ENCODE measurements at regions not wholly inside any gene's neighbourhood (a gene's known extent, or its start where the extent isn't known, plus 50 kb on each side); places are given as distances from the start of the nearest gene placed in this dataset.

DNA sequence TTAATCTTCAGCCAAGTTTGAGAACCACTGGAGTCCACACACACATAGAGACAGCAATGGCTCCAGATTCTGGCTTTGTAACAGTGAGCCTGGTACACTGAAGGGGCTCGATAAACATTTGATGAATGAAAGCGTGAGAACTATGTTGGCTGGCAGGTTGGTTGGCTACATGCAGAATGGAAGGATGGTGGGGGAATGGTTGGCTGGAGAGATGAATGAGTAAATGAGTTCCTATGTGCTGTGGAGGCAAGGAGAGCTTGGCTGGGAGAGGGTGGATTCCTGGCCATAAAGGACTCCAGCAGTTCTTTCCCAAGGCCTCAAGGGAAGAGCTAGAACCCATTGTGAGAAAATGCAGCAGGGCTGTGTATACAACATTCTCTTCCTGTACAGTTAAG lies 168.0 kb upstream of the NECTIN1 start:
- Histone ChIP-seq H3K27me3 (replicated peaks; ENCODE audit: insufficient read depth) (no peaks in the 10 kb centered on the region), H3K27ac (peak overlapping the region in 1 of 2 donors; percentile 70), H3K4me1 (ENCODE audit: control insufficient read depth in 1 of 2, low read depth in 2 of 2) (peaks cover 6 to 11% of the 10 kb centered on the region in 2 donors), H3K36me3 (no peaks in the 10 kb centered on the region), H3K9me3 (no peaks in the 10 kb centered on the region), H3K4me3 (no peak overlapping the region)
- TF ChIP-seq, protein P1, sequence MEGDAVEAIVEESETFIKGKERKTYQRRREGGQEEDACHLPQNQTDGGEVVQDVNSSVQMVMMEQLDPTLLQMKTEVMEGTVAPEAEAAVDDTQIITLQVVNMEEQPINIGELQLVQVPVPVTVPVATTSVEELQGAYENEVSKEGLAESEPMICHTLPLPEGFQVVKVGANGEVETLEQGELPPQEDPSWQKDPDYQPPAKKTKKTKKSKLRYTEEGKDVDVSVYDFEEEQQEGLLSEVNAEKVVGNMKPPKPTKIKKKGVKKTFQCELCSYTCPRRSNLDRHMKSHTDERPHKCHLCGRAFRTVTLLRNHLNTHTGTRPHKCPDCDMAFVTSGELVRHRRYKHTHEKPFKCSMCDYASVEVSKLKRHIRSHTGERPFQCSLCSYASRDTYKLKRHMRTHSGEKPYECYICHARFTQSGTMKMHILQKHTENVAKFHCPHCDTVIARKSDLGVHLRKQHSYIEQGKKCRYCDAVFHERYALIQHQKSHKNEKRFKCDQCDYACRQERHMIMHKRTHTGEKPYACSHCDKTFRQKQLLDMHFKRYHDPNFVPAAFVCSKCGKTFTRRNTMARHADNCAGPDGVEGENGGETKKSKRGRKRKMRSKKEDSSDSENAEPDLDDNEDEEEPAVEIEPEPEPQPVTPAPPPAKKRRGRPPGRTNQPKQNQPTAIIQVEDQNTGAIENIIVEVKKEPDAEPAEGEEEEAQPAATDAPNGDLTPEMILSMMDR (IDR thresholded peaks at IDR 0.05): no peak
- ATAC-seq (ENCODE audit: insufficient number of reproducible peaks, low FRiP score, low read depth) (no peak), DNase-seq (ENCODE audit: low spot score) (no peak)

- H3K36me3 ChIP-seq: no peaks in the 10 kb centered on the region
- H3K4me3 ChIP-seq: no peak overlapping the region
- peaks cover 6 to 11% of the 10 kb centered on the region in 2 donors for H3K4me1 ChIP-seq (ENCODE audit: control insufficient read depth in 1 of 2, low read depth in 2 of 2)
- ATAC-seq (ENCODE audit: insufficient number of reproducible peaks, low FRiP score, low read depth) (no peak), DNase-seq (ENCODE audit: low spot score) (no peak)
- no peaks in the 10 kb centered on the region for H3K9me3 ChIP-seq
- H3K27me3 ChIP-seq (replicated peaks; ENCODE audit: insufficient read depth): no peaks in the 10 kb centered on the region
- peak overlapping the region in 1 of 2 donors; percentile 70 for H3K27ac ChIP-seq
- TF ChIP-seq, protein P1 (IDR thresholded peaks at IDR 0.05): no peak
These were observed 167.5 kb upstream of the NECTIN1 start for GRCh38 chr11:119896387-119897045.

DNA sequence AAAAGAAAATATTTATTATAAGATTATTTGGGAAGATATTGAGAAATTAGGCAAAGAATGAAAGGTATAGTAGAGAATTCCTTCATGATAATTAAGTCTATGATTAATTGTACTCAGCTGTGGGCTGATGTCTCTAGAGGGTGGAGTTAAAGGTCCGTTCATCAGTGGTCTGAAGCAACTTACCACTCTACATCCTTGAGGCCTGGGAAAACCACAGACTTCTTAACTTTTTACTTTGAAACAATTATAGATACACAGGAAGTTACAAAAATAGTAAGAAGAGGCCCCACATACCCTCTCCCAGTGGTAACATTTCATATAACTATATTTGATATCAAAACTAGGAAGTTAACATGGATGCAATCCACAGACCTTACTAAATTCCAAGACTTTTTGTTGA lies 167.0 kb upstream of the NECTIN1 start:
- H3K4me3 ChIP-seq: no peak overlapping the region
- DNase-seq (ENCODE audit: low spot score): no peak

GRCh38 chr11:119894916-119895315 lies 165.9 kb upstream of the NECTIN1 start:
- Histone ChIP-seq H3K4me3 (no peak overlapping the region), H3K27ac (no peak overlapping the region), H3K4me1 (ENCODE audit: control insufficient read depth in 1 of 2, low read depth in 2 of 2) (peaks cover 6 to 11% of the 10 kb centered on the region in 2 donors), H3K9me3 (no peaks in the 10 kb centered on the region), H3K36me3 (no peaks in the 10 kb centered on the region), H3K27me3 (replicated peaks; ENCODE audit: insufficient read depth) (no peaks in the 10 kb centered on the region)
- TF ChIP-seq, protein P1 (IDR thresholded peaks at IDR 0.05): no peak
- DNase-seq (ENCODE audit: low spot score) (no peak), ATAC-seq (ENCODE audit: insufficient number of reproducible peaks, low FRiP score, low read depth) (no peak)

More for the DNA sequence above, 167.0 kb upstream of the NECTIN1 start:
- Histone ChIP-seq H3K27ac (no peak overlapping the region), H3K9me3 (no peaks in the 10 kb centered on the region), H3K4me1 (ENCODE audit: control insufficient read depth in 1 of 2, low read depth in 2 of 2) (peaks cover 6 to 11% of the 10 kb centered on the region in 2 donors), H3K36me3 (no peaks in the 10 kb centered on the region), H3K27me3 (replicated peaks; ENCODE audit: insufficient read depth) (no peaks in the 10 kb centered on the region)
- TF ChIP-seq, protein P1 (IDR thresholded peaks at IDR 0.05): no peak
- ATAC-seq (ENCODE audit: insufficient number of reproducible peaks, low FRiP score, low read depth): no peak

GRCh38 chr11:119892311-119892808 lies 163.4 kb upstream of the NECTIN1 start:
- no peak for ATAC-seq (ENCODE audit: insufficient number of reproducible peaks, low FRiP score, low read depth)
- H3K27me3 ChIP-seq (replicated peaks; ENCODE audit: insufficient read depth): no peaks in the 10 kb centered on the region
- TF ChIP-seq, protein P1 (IDR thresholded peaks at IDR 0.05): no peak

More at GRCh38 chr11:119892311-119892808, 163.4 kb upstream of the NECTIN1 start:
- H3K4me1 ChIP-seq (ENCODE audit: control insufficient read depth in 1 of 2, low read depth in 2 of 2): peaks cover under 1 to 5% of the 10 kb centered on the region in 2 donors
- H3K36me3 ChIP-seq: no peaks in the 10 kb centered on the region
- H3K4me3 ChIP-seq: no peak overlapping the region
- H3K27ac ChIP-seq: no peak overlapping the region
- no peaks in the 10 kb centered on the region for H3K9me3 ChIP-seq
- no peak for DNase-seq (ENCODE audit: low spot score)
